ENCODE measurements at regions not wholly inside any gene's neighbourhood (a gene's known extent, or its start where the extent isn't known, plus 50 kb on each side); places are given as distances from the start of the nearest gene placed in this dataset.
A peak's percentile ranks its signal among the peaks of the same experiment; 100 is the strongest.
"Not testable (repeated sequence)": the region's sequence is repeated elsewhere in the genome, so short reads cannot be mapped to it uniquely, and the experiment has no call there.

DNA sequence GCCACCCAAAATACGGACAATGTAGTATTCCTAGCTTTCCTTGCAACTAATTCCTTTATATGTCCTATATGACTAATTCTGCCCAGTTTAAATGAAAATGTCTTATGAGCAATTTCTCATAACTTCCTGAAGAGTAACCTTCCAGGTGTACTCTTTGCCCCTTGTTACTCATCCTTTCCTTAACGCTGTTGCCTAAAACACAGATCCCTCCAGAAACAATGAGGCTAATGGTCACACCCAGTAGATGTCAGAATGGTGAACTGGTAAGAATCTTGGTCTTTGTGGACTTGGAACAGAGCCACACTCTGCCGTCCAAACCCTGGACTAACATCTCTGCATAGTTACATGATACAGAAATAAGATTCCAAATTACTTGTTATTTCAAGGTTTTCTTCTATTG is 497.9 kb downstream of the IGSF11 start:
- no peaks in the 10 kb centered on the region for H3K9me3 ChIP-seq (ENCODE audit: low read depth)
- TF ChIP-seq, protein P1, sequence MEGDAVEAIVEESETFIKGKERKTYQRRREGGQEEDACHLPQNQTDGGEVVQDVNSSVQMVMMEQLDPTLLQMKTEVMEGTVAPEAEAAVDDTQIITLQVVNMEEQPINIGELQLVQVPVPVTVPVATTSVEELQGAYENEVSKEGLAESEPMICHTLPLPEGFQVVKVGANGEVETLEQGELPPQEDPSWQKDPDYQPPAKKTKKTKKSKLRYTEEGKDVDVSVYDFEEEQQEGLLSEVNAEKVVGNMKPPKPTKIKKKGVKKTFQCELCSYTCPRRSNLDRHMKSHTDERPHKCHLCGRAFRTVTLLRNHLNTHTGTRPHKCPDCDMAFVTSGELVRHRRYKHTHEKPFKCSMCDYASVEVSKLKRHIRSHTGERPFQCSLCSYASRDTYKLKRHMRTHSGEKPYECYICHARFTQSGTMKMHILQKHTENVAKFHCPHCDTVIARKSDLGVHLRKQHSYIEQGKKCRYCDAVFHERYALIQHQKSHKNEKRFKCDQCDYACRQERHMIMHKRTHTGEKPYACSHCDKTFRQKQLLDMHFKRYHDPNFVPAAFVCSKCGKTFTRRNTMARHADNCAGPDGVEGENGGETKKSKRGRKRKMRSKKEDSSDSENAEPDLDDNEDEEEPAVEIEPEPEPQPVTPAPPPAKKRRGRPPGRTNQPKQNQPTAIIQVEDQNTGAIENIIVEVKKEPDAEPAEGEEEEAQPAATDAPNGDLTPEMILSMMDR (IDR thresholded peaks at IDR 0.05; ENCODE audit: low read depth, low read length): no peak
- H3K36me3 ChIP-seq: no peaks in the 10 kb centered on the region

GRCh38 chr3:118537454-118537853 is 497.2 kb downstream of the IGSF11 start:
- no peaks in the 10 kb centered on the region for H3K36me3 ChIP-seq
- no peak overlapping the region for H3K4me3 ChIP-seq
- H3K27ac ChIP-seq: no peak overlapping the region
- H3K27me3 ChIP-seq: no peaks in the 10 kb centered on the region
- peaks cover 12% of the 10 kb centered on the region for H3K4me1 ChIP-seq (ENCODE audit: low read depth)
- no peaks in the 10 kb centered on the region for H3K9me3 ChIP-seq (ENCODE audit: low read depth)
- TF ChIP-seq, protein P1 (IDR thresholded peaks at IDR 0.05; ENCODE audit: low read depth, low read length): no peak
- DNase-seq (ENCODE audit: low read depth in 1 of 2, low spot score in 1 of 2): no peak

More for the DNA sequence above, 497.9 kb downstream of the IGSF11 start:
- Histone ChIP-seq H3K4me1 (ENCODE audit: low read depth) (peaks cover 7% of the 10 kb centered on the region), H3K27me3 (no peaks in the 10 kb centered on the region), H3K27ac (no peak overlapping the region), H3K4me3 (no peak overlapping the region)
- no peak for DNase-seq (ENCODE audit: low read depth in 1 of 2, low spot score in 1 of 2)

GRCh38 chr3:118538187-118538586 is 496.5 kb downstream of the IGSF11 start:
- Histone ChIP-seq H3K36me3 (no peaks in the 10 kb centered on the region), H3K4me3 (no peak overlapping the region), H3K4me1 (ENCODE audit: low read depth) (peaks cover 19% of the 10 kb centered on the region), H3K9me3 (ENCODE audit: low read depth) (no peaks in the 10 kb centered on the region), H3K27ac (no peak overlapping the region), H3K27me3 (no peaks in the 10 kb centered on the region)
- TF ChIP-seq, protein P1 (IDR thresholded peaks at IDR 0.05; ENCODE audit: low read depth, low read length): no peak
- DNase-seq (ENCODE audit: low read depth in 1 of 2, low spot score in 1 of 2): no peak

- H3K4me3 ChIP-seq; DNase-seq (ENCODE audit: low read depth in 1 of 2, low spot score in 1 of 2); H3K36me3 ChIP-seq; H3K9me3 ChIP-seq (ENCODE audit: low read depth); H3K27me3 ChIP-seq: not testable (repeated sequence)
- Histone ChIP-seq H3K27ac (peak overlapping the region; percentile 37), H3K4me1 (ENCODE audit: low read depth) (peaks cover 29% of the 10 kb centered on the region)
These were observed 494.7 kb downstream of the IGSF11 start for GRCh38 chr3:118539820-118540447.

GRCh38 chr3:118540448-118540821 is 494.2 kb downstream of the IGSF11 start:
- peak overlapping the region; percentile 37 for H3K27ac ChIP-seq
- not testable (repeated sequence) for DNase-seq (ENCODE audit: low read depth in 1 of 2, low spot score in 1 of 2); H3K27me3 ChIP-seq; H3K9me3 ChIP-seq (ENCODE audit: low read depth); H3K4me3 ChIP-seq; H3K36me3 ChIP-seq
- peaks cover 29% of the 10 kb centered on the region for H3K4me1 ChIP-seq (ENCODE audit: low read depth)

DNA sequence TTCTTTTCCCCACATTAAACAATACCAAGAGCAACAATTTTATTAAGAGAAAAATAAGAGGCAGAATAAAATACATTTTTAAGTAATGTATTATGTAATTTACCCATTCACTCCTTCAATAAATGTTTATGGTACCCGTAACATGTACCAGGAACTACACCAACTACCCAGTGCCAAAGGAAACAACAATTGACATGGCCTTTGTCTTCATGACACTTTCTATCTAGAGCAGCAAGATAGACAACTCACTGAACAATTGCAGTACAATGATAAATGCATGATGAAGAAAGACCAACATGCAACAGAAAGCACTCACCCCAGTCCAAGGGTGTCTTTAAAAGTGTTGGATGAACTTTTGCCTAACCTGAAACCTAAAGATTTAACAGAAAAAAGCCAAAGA is 493.8 kb downstream of the IGSF11 start:
- Histone ChIP-seq H3K27me3 (no peaks in the 10 kb centered on the region), H3K36me3 (no peaks in the 10 kb centered on the region), H3K27ac (peak overlapping the region; percentile 37), H3K4me1 (ENCODE audit: low read depth) (peaks cover 29% of the 10 kb centered on the region), H3K4me3 (no peak overlapping the region), H3K9me3 (ENCODE audit: low read depth) (no peaks in the 10 kb centered on the region)
- TF ChIP-seq, protein P1 (IDR thresholded peaks at IDR 0.05; ENCODE audit: low read depth, low read length): no peak
- no peak for DNase-seq (ENCODE audit: low read depth in 1 of 2, low spot score in 1 of 2)

- no peak for DNase-seq (ENCODE audit: low read depth in 1 of 2, low spot score in 1 of 2)
- TF ChIP-seq, protein P1 (IDR thresholded peaks at IDR 0.05; ENCODE audit: low read depth, low read length): no peak
These were observed 492.9 kb downstream of the IGSF11 start for GRCh38 chr3:118541796-118542195.

More at GRCh38 chr3:118541796-118542195, 492.9 kb downstream of the IGSF11 start:
- Histone ChIP-seq H3K36me3 (no peaks in the 10 kb centered on the region), H3K27me3 (no peaks in the 10 kb centered on the region), H3K27ac (no peak overlapping the region), H3K9me3 (ENCODE audit: low read depth) (no peaks in the 10 kb centered on the region), H3K4me1 (ENCODE audit: low read depth) (peaks cover 29% of the 10 kb centered on the region), H3K4me3 (no peak overlapping the region)

Data from cardiac muscle cell (in vitro differentiated cells and primary cell).